PC-9 (cell line): ENCODE measurements at regions not wholly inside any gene's neighbourhood (a gene's known extent, or its start where the extent isn't known, plus 50 kb on each side); places are given as distances from the start of the nearest gene placed in this dataset.
"Not testable (repeated sequence)": the region's sequence is repeated elsewhere in the genome, so short reads cannot be mapped to it uniquely, and the experiment has no call there.

ENCODE experiments used
- BruUV-seq: library from RNA; stranded (reverse); fragments of 400-500 nt; replicated peaks from 2 replicates; lab custom pipeline; 2021; lab: Mats Ljungman, UMichigan
- CTCF ChIA-PET: fragments of 300-600 bp; sonication (Branson Sonifier 250); formaldehyde crosslinking; loops from one replicate; lab custom pipeline; 2022; ENCODE audit warnings: antibody characterized with exemption; lab: Charles Lee
- POLR2A ChIA-PET: fragments of 300-600 bp; sonication (Branson Sonifier 250); formaldehyde crosslinking; loops from one replicate; lab custom pipeline; 2022; ENCODE audit warnings: antibody characterized with exemption; ENCODE audit not compliant: unreplicated experiment; lab: Charles Lee
- DNase-seq, 2 experiments: peaks; one replicate each; pipeline versions ENCODE4 v3.0.0 to v3.0.0-alpha.2; 2015 to 2022; ENCODE audit warnings: mixed read lengths in 1 of 2
- H2AFZ ChIP-seq: fragments of 200-600 bp; sonication (generic); 2 replicates; pipeline ENCODE4 v1.8.1; 2017; ENCODE audit warnings: antibody characterized with exemption
- H3F3A ChIP-seq: fragments of 200-600 bp; sonication (generic); 2 replicates; pipeline ENCODE4 v1.8.1; 2017; ENCODE audit warnings: antibody characterized with exemption, mild to moderate bottlenecking, low read depth; ENCODE audit not compliant: insufficient read depth
- H3K27ac ChIP-seq: fragments of 200-600 bp; sonication (generic); 2 replicates; pipeline ENCODE4 v1.6.1; 2016; ENCODE audit warnings: mixed run types
- H3K27me3 ChIP-seq: fragments of 200-600 bp; sonication (generic); 2 replicates; pipeline ENCODE4 v1.6.1; 2016; ENCODE audit warnings: low read depth, mixed run types; ENCODE audit not compliant: insufficient read depth
- H3K36me3 ChIP-seq: fragments of 200-600 bp; sonication (generic); 2 replicates; pipeline ENCODE4 v1.6.1; 2016; ENCODE audit warnings: low read depth, mixed run types
- H3K4me1 ChIP-seq: fragments of 200-600 bp; sonication (generic); replicated peaks from 2 replicates; pipeline ENCODE4 v1.6.1; 2016; ENCODE audit warnings: mixed run types; ENCODE audit not compliant: insufficient read depth
- H3K4me2 ChIP-seq: fragments of 200-600 bp; sonication (generic); 2 replicates; pipeline ENCODE4 v1.6.1; 2017; ENCODE audit warnings: mixed run types
- H3K4me3 ChIP-seq: fragments of 200-600 bp; sonication (generic); 2 replicates; pipeline ENCODE4 v1.6.1; 2016; ENCODE audit warnings: mixed run types
- H3K79me2 ChIP-seq: fragments of 200-600 bp; sonication (generic); 2 replicates; pipeline ENCODE4 v1.6.1; 2017; ENCODE audit warnings: low read depth, mixed run types
- H3K9me2 ChIP-seq: fragments of 200-600 bp; sonication (generic); 2 replicates; pipeline ENCODE4 v1.8.1; 2017; ENCODE audit warnings: mild to moderate bottlenecking; ENCODE audit not compliant: insufficient read depth
- H3K9me3 ChIP-seq: fragments of 200-600 bp; sonication (generic); 2 replicates; pipeline ENCODE4 v1.8.1; 2016; ENCODE audit warnings: low read depth; ENCODE audit not compliant: insufficient read depth
- H4K20me1 ChIP-seq: fragments of 200-600 bp; sonication (generic); 2 replicates; pipeline ENCODE4 v1.8.1; 2017; ENCODE audit not compliant: insufficient read depth
- intact Hi-C: fragments of 100-400 bp; cut with micrococcal nuclease; formaldehyde crosslinking; loops from one replicate; pipeline ENCODE4 v1.10.0; 2022; ENCODE audit not compliant: unreplicated experiment

- H3K4me2 ChIP-seq, H3K9me2 ChIP-seq, POLR2A ChIA-PET, H3K27me3 ChIP-seq, BruUV-seq, H4K20me1 ChIP-seq, H2AFZ ChIP-seq, CTCF ChIA-PET, intact Hi-C loops, H3K4me1 ChIP-seq, H3K9me3 ChIP-seq, H3K79me2 ChIP-seq, H3K36me3 ChIP-seq, DNase-seq, H3K4me3 ChIP-seq, H3F3A ChIP-seq, H3K27ac ChIP-seq: not testable (repeated sequence)
Observed at GRCh38 chr9:61817127-61817705, 627.4 kb downstream of the SPATA31A7 start.

- BruUV-seq, intact Hi-C loops: not testable (repeated sequence)
Observed at GRCh38 chr9:61853624-61854259, 663.9 kb downstream of the SPATA31A7 start.

DNA sequence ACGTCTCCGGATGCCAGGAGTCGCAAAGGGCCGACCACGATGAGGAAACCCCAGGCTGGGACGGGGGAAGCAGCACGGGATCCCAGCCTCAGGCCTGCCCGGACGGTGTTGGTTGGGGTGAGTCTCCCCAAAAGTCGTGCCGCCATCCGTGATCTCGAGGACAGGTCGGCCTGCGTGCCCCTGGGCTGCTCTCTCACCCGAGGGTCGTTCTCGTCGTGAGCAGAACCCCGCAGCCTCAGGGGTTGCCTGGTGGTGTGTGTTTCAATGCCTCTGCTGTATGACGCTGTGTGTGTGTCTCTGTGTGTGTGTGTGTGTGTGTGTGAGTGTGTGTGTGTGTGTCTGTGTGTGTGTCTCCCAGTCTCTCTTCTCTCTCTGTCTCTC lies 664.4 kb downstream of the SPATA31A7 start:
- H3K79me2 ChIP-seq, POLR2A ChIA-PET, H3K9me3 ChIP-seq, H3F3A ChIP-seq, CTCF ChIA-PET, H4K20me1 ChIP-seq, H3K4me3 ChIP-seq, BruUV-seq, H3K4me2 ChIP-seq, H2AFZ ChIP-seq, intact Hi-C loops, H3K36me3 ChIP-seq, DNase-seq, H3K4me1 ChIP-seq, H3K27ac ChIP-seq, H3K9me2 ChIP-seq, H3K27me3 ChIP-seq: not testable (repeated sequence)

More at GRCh38 chr9:61853624-61854259, 663.9 kb downstream of the SPATA31A7 start:
- H3K79me2 ChIP-seq, H3K9me3 ChIP-seq, H3K27ac ChIP-seq, H3K36me3 ChIP-seq, H3K4me2 ChIP-seq, H3K9me2 ChIP-seq, H4K20me1 ChIP-seq, H3F3A ChIP-seq, H3K27me3 ChIP-seq, POLR2A ChIA-PET, H3K4me3 ChIP-seq, H3K4me1 ChIP-seq, H2AFZ ChIP-seq, CTCF ChIA-PET: not testable (repeated sequence)
- DNase-seq = peak in 1 of 2 experiments; percentile 40

DNA sequence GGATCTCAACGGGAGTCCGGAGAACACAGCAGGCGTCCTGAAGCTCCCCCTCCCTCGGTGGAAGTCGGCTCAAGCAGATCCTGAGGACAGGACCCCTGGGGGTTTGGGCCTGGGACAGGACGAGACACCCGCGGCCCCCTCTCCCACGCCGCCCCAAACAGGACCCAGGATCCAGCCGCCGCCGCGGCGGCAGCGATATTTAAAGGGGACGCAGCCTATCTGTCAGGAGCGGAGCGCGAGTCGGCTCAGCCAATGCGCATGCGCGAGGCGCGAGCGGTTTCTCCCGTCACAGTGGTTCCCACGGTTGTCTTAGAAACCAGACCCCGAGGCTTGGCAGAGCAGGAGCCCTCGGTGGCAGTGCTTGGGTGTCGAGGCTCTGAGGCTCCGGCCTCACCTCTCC lies 666.4 kb downstream of the SPATA31A7 start:
- BruUV-seq, H3F3A ChIP-seq, H3K27me3 ChIP-seq, H3K27ac ChIP-seq, CTCF ChIA-PET, H4K20me1 ChIP-seq, H3K4me3 ChIP-seq, DNase-seq, H3K4me1 ChIP-seq, H3K9me2 ChIP-seq, POLR2A ChIA-PET, H3K36me3 ChIP-seq, intact Hi-C loops, H3K79me2 ChIP-seq, H3K4me2 ChIP-seq, H3K9me3 ChIP-seq, H2AFZ ChIP-seq: not testable (repeated sequence)

- H2AFZ ChIP-seq, H3K4me3 ChIP-seq, DNase-seq, H3K9me2 ChIP-seq, CTCF ChIA-PET, H3K27me3 ChIP-seq, H3K4me1 ChIP-seq, H3K79me2 ChIP-seq, H3K27ac ChIP-seq, H4K20me1 ChIP-seq, POLR2A ChIA-PET, BruUV-seq, H3K36me3 ChIP-seq, H3K9me3 ChIP-seq, H3K4me2 ChIP-seq, H3F3A ChIP-seq, intact Hi-C loops: not testable (repeated sequence)
Observed at GRCh38 chr9:61856858-61857453, 667.1 kb downstream of the SPATA31A7 start.

- H3K79me2 ChIP-seq, POLR2A ChIA-PET, H3K4me1 ChIP-seq, H3F3A ChIP-seq, H3K4me3 ChIP-seq, CTCF ChIA-PET, H3K4me2 ChIP-seq, DNase-seq, BruUV-seq, H3K27me3 ChIP-seq, H3K9me3 ChIP-seq, H4K20me1 ChIP-seq, H3K27ac ChIP-seq, intact Hi-C loops, H2AFZ ChIP-seq, H3K9me2 ChIP-seq, H3K36me3 ChIP-seq: not testable (repeated sequence)
Observed at GRCh38 chr9:61857709-61858351, 668.0 kb downstream of the SPATA31A7 start.

- CTCF ChIA-PET, H3K4me2 ChIP-seq, H3K27me3 ChIP-seq, H3K4me1 ChIP-seq, H3K36me3 ChIP-seq, POLR2A ChIA-PET, H2AFZ ChIP-seq, H3K4me3 ChIP-seq, intact Hi-C loops, BruUV-seq, H3F3A ChIP-seq, DNase-seq, H3K27ac ChIP-seq, H4K20me1 ChIP-seq, H3K9me2 ChIP-seq, H3K79me2 ChIP-seq, H3K9me3 ChIP-seq: not testable (repeated sequence)
Observed at GRCh38 chr9:61862431-61862971, 672.7 kb downstream of the SPATA31A7 start.
